HG03103 (cell line): ENCODE measurements at regions not wholly inside any gene's neighbourhood (a gene's known extent, or its start where the extent isn't known, plus 50 kb on each side); places are given as distances from the start of the nearest gene placed in this dataset.

Experiments used
- ATAC-seq: cut with Tn5 transposase; IDR thresholded peaks from one replicate; pipeline ENCODE4 v1.9.1; 2021; ENCODE audit warnings: low read depth; ENCODE audit not compliant: unreplicated experiment

DNA sequence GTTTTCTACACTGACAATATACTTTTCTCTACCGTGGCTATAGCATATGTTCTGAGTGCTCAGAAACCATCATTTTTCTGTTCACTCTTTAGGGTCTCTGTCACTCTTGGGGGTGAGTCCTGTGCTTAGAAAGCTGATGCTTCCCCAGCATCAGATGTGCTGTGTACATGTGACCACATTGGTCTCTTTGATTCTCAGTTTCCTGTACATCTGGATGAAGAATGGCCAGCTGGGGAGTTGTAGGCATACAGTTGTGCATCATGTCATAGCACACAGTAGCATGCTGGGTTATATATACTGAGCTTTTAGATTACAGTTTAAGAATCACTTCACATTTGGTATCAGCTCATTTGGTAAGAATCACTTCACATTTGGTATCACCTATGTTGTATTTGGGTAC is 238.6 kb upstream of the PREP start:
- no peak for ATAC-seq

DNA sequence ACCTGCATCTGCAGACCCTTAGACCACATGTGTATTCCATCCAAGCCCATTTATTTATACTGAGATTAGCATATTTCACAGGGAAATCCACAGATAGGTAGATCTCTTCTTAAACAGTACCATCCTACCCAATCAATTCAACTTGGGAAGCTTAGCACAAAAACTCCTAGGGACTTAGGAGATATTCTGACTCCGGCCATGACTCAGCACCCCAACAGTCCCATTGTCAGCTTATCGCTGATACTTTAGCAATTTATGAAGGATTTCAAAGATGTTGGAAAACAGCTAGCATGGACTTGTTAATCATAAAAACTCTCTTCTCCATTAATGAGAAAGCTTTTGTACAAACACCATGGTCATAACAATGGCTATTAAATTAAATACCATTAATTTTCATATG is 236.2 kb upstream of the PREP start:
- ATAC-seq: no peak

DNA sequence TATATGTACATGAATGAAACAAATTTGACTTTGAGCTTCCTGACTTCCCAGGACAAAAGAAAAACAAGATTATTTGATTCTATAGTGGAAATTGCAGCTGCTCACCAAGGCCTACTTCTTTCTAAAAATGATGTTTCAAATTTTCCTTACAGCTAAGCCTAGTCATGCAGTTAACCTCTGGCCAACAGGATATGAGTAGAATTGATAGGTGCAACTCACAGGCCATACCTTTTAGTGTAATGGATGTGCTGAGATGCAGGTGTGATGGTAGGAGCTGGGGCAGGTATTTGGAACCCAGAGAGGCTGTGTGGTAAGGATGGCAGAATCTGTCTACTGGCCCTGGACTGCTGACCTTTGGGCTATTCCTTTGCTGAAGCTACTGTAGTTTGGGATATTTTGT is 230.9 kb upstream of the PREP start:
- no peak for ATAC-seq

DNA sequence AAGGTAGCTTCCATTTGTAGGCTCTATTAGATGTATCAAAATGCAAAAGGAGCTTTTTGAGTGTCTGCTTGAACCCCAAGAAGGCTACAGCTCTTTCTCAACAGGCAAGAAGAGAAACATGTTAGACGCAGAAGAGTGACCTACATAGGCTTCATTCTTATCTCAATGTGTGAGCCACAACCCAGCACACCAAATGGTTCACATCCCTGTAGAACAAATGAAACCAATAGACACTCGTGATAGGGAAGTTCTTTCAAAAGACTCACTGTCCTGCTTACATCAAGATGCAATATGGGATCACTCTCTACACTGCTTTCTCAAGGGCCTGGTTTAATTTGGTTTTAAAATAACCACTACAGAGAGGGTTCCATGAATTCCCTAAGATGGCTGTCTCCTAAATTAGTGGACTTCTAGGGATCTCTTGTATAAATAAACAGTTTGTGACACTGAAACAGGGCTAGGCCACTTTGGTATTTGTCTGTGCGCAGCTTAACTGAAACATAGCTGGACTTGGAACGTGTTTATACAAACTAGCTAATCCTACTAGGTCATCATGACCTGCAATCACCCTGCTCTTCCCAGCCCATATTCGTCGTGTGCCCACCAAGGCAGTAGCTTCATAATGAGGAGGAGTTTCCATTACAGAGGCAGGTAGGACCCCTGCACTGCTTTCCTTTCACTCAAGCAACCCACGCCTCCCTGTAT is 225.4 kb upstream of the PREP start:
- ATAC-seq: no peak

DNA sequence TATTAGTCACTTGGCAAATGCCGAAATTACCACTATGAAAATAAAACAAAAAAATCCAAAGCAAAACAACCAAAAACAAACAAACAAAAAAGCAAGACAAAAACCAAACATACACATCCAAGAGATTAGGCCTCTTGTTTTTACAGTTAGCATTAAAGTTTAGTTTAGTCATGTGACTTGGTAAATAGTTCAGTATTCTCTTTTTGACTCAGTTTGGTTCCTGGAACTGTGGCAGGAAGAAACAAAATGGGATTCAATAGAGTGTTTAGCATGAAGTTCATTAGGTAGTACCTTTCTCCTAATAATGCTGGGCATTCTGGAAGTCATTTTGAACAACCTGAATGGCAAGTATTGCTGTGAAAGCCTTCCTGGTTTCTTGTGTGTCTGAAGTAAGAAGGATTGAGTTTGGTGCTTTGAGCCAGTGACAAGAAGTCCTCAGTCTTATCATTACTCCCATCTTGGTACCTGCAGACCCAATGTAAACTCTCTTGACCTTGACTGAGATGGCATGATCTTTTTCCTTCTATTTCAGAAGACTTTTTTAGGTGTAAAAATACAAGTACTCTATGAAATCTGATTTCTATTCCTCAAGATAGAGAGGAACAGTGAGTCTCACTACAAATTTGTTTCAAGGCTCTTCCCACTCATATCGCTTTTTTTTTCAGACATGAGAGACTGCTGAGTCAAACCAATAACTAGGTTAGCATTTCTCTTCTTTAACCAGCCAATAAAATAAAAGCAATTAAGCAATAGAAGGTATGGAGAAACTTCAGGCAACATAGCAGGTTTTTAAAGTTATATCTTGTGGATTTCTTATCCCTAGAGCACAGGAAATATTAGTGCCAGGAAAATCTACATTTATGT is 223.6 kb upstream of the PREP start:
- no peak for ATAC-seq

DNA sequence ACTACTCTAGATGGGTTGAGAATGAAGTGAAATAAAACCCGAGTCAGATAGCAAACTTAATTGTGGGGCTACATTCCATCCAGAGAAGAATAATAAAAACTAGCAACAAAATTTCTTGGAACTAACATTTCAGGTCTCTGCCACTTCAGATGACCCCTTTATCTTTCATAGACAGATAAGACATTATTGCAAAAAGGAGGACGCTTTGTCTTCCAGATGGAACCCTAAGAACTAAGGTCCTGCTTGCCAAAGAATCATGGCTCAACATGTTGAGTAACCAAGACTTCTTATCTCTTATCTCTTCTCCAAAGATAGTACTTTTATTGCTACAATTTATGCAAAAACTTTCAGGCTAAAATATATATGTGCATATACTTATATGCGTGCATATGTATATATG is 221.1 kb upstream of the PREP start:
- no peak for ATAC-seq

DNA sequence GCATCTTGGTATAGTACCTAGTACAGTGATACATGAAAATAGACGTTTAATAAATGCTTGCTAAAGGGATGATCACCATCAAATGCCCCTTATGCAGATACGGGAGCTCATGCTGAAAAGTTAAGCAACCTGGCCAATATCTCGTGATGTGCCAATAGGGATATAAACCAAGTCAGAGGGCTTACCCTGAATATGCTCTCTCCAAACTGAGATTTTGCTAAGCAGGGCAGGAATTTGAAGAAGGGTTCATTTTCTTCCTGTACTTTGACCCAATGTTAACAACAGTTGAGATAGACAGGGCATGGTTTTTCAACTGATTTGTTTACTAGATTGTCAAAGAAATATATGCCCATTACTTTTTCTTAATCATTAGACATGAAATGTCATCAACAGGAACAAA is 219.3 kb upstream of the PREP start:
- ATAC-seq: no peak

- no peak for ATAC-seq
These were observed 218.8 kb upstream of the PREP start for GRCh38 chr6:105621564-105622175.

DNA sequence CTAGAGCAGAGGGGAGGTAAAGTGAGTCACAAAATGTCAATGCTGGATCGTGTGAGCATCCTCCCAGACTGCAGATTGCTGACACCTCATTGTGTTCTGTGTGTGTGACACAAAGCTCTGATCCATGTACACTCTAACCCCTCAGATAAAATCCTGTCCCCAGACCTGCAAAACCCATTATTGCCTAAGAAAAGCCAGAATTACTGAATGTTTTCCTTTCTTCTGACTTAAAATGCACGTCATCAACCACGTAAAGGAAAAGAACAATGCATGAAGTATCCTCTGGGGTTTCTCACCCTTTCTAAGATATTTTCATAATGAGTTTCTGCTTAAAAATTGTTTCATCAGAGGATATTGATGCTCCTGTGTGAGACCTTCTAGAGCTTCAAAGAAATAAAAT is 218.0 kb upstream of the PREP start:
- ATAC-seq: no peak

DNA sequence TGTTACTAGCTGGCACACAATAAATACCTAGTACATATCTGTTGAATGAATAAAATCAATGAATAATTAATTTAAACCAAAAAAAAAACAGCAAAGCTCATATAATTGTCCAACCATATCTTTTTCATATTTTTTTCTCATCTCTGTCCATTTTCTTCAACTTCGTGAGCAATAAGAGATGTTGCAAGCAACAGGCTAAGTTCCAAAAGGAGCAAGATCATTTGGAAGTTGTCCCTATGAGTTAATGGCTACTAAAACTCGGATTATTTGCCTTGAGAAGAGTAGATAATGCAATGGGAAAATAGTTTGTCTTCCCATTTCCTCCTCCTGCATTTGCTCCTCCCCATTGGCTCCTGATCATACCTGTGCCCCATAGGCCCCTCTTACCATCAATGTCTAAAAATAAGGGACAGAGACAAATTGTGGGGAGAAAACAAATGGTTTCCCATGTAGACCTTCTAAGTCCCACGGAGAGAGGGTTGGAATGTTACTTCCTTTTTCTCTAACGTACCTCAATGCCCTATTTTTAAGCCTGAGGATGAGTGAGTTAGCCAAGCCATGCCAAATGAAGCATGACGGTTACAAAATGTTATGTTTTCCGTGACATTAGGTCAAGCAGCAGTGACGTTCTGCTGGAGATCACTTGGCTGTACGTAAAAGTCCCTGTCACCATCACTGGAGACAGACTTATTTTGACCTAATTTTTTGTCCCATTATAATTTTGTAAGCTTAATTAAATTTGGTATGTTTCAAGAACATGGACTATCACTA is 217.3 kb upstream of the PREP start:
- no peak for ATAC-seq

- no peak for ATAC-seq
These were observed 215.4 kb upstream of the PREP start for GRCh38 chr6:105618247-105618646.

GRCh38 chr6:105616521-105616920 is 213.6 kb upstream of the PREP start:
- ATAC-seq: no peak

DNA sequence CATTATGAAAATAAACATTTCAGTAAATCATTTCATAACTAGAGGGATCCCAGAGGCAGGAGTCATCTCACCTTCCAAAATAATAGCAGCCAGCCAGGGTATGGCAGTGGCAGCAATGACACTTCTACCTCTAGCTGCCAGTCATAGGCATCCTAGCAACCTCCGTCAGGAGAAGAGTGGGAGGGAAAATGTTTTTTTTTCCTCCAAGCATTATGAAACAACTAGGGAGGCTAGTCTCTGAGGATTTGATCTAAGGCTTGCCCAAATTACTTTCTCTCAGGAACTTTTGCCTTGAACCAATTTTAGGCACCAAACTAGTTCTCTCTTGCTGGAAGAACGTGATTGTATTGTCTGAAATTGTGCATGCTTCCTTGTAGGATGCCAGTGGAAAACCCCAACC is 208.7 kb upstream of the PREP start:
- no peak for ATAC-seq

- no peak for ATAC-seq
These were observed 206.6 kb upstream of the PREP start for GRCh38 chr6:105609375-105609991.

DNA sequence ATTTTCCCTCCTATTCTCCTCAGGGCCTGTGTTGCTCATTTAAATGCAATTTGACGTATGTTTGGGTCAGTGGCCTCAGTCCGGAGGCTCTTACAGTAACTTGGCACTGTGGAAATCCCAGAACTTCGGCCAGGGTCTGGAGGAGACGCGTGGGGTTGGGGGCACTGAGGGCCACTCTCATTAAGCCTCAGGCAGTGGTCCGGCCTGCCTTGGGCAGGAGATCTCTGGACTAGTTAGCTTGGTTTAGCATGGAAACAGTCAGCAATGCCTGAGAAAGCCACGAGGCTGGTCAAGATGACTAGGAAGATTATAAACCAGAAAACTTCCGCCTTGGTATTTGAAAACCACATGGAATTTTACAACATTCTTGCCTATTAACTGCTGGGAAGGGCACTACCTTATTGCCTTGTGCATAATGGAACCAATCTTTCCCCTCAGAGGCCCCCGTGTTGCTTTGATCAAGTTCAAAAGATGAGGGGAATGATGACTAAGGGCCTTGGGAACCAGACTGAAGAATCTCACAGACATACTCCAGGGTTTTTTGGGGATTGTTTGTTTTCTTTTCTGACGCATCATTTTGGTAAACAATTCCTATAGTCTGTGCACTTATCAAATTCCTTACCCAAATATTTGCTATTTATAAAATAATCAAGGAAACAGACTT is 206.0 kb upstream of the PREP start:
- ATAC-seq: no peak

GRCh38 chr6:105607636-105608621 is 205.0 kb upstream of the PREP start:
- ATAC-seq: no peak

DNA sequence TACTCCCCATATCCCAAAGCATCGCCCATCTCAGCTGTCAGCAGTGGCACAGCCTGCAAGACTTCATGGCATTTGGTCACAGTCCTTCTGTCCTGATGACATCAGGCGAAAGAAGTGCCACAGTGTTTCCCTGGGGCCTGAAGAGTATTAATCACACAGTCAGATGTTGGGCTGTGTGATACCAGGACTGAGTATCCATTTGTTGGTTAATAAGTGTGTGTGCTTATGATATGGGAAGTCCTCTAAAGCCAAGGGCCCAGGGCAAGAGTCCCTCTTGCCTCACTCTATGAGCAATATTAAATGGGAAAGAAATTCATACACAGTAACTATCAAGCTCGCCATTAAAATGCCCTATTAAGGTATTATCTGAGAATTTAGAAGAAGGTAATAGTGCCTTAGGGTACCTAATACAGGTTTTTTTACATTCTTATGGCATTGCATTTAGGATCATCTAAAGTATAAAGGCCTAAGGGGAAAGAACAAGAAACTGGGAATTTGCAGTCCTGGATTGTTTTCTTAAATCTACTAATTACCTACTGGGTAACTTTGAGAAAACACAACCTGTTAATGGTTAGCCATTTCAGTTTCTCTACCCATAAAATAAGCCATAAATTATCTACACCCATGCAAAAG is 204.1 kb upstream of the PREP start:
- no peak for ATAC-seq

GRCh38 chr6:105604587-105604884 is 201.7 kb upstream of the PREP start:
- ATAC-seq: no peak
